ENCODE measurements at regions not wholly inside any gene's neighbourhood (a gene's known extent, or its start where the extent isn't known, plus 50 kb on each side); places are given as distances from the start of the nearest gene placed in this dataset.

DNA sequence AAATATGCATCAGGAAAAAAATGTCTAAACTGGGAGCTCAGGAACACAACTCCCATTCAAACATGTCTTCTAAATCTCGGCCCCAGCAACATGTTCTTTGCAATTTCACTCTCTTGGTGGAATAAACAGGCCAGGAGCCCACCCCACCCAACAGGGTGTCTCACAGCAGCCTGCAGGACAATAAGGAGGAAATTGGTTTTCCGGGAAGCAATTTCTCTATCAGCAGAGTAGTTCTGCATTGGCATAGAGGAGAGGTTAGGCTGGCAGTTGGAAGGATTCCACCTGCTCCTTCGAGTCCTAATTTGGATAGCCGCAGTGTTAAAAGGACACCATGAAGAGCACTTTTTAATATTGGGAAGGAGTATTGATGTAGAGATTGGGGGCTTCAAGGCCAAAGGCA lies 55.9 kb upstream of the BARX2 start:
- Histone ChIP-seq H3K27ac (no peak overlapping the region), H3K4me1 (peaks cover 0 to 8% (median 0%) of the 10 kb centered on the region in 4 donors), H3K36me3 (no peaks in the 10 kb centered on the region), H3K4me3 (no peak overlapping the region), H3K27me3 (peaks cover 0 to 6% of the 10 kb centered on the region in 2 donors), H3K9me3 (no peaks in the 10 kb centered on the region)
- TF ChIP-seq, protein P1, sequence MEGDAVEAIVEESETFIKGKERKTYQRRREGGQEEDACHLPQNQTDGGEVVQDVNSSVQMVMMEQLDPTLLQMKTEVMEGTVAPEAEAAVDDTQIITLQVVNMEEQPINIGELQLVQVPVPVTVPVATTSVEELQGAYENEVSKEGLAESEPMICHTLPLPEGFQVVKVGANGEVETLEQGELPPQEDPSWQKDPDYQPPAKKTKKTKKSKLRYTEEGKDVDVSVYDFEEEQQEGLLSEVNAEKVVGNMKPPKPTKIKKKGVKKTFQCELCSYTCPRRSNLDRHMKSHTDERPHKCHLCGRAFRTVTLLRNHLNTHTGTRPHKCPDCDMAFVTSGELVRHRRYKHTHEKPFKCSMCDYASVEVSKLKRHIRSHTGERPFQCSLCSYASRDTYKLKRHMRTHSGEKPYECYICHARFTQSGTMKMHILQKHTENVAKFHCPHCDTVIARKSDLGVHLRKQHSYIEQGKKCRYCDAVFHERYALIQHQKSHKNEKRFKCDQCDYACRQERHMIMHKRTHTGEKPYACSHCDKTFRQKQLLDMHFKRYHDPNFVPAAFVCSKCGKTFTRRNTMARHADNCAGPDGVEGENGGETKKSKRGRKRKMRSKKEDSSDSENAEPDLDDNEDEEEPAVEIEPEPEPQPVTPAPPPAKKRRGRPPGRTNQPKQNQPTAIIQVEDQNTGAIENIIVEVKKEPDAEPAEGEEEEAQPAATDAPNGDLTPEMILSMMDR (IDR thresholded peaks at IDR 0.05): no peak
- no peak for DNase-seq
- intact Hi-C loops (cut with DNase I; ENCODE audit: low total_unique reads): no loop called here

GRCh38 chr11:129319201-129319600 lies 56.4 kb upstream of the BARX2 start:
- H3K36me3 ChIP-seq: no peaks in the 10 kb centered on the region
- intact Hi-C loops (cut with DNase I; ENCODE audit: low total_unique reads): no loop called here
- peaks cover 0 to 8% (median 0%) of the 10 kb centered on the region in 4 donors for H3K4me1 ChIP-seq
- TF ChIP-seq, protein P1 (IDR thresholded peaks at IDR 0.05): no peak
- no peak overlapping the region for H3K27ac ChIP-seq
- H3K4me3 ChIP-seq: no peak overlapping the region
- H3K9me3 ChIP-seq: no peaks in the 10 kb centered on the region
- no peak for DNase-seq
- peaks cover 0 to 3% of the 10 kb centered on the region in 2 donors for H3K27me3 ChIP-seq

GRCh38 chr11:129317571-129317970 lies 58.1 kb upstream of the BARX2 start:
- H3K27ac ChIP-seq: no peak overlapping the region
- no peak for DNase-seq
- TF ChIP-seq, protein P1 (IDR thresholded peaks at IDR 0.05): no peak
- no peaks in the 10 kb centered on the region for H3K9me3 ChIP-seq
- H3K27me3 ChIP-seq: peaks cover 0 to 3% of the 10 kb centered on the region in 2 donors
- H3K36me3 ChIP-seq: no peaks in the 10 kb centered on the region
- intact Hi-C loops (cut with DNase I; ENCODE audit: low total_unique reads): no loop called here
- no peak overlapping the region for H3K4me3 ChIP-seq
- peaks cover 0 to 20% (median 7%) of the 10 kb centered on the region in 4 donors for H3K4me1 ChIP-seq

GRCh38 chr11:129316781-129317180 lies 58.9 kb upstream of the BARX2 start:
- H3K4me1 ChIP-seq: peaks cover 0 to 20% (median 7%) of the 10 kb centered on the region in 4 donors
- no peaks in the 10 kb centered on the region for H3K36me3 ChIP-seq
- peaks cover 0 to 3% of the 10 kb centered on the region in 2 donors for H3K27me3 ChIP-seq
- TF ChIP-seq, protein P1 (IDR thresholded peaks at IDR 0.05): no peak
- no peaks in the 10 kb centered on the region for H3K9me3 ChIP-seq
- no peak for DNase-seq
- H3K27ac ChIP-seq: no peak overlapping the region
- no peak overlapping the region for H3K4me3 ChIP-seq
- intact Hi-C loops (cut with DNase I; ENCODE audit: low total_unique reads): no loop called here

DNA sequence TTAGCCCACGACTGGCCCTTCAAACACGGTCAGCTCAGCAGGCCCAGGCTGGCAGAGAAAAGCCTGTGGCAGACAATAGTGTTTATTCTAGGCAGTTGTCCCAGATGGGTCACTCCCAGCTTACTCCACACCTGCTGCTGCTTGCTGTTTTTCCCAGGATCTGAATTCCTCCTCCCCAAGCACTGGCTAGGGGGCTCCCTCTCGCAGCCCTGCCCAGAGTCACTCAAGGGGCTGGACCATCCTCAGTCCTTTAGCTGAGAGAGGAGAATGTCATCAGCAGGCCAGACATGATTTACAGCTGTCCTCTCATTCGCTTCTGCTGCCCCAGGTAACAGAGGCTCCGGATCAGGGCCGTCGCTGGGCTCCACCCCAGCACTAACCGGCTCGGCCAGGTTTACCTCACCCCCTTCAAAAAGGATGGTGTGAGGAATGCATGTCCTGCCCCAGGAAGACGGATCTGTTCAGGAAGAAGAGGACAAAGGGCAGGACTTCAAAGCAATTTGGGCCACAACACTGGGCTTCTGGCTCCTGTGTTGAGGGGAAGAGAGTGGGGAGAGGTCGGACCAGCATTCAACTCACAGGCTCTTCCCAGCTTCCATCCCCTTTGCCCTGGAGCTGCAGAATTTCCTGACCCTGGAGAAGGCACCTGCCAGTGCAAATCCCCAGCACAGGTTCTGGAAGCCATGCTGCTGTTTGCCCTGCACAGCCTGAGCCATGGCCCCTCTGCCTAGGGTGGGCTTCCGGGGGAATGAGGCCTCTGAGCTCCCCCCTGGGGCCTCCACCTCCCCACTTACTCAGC lies 59.7 kb upstream of the BARX2 start:
- H3K27ac ChIP-seq: no peak overlapping the region
- TF ChIP-seq, protein P1 (IDR thresholded peaks at IDR 0.05): no peak
- intact Hi-C loops (cut with DNase I; ENCODE audit: low total_unique reads): no loop called here
- peaks cover 0 to 3% of the 10 kb centered on the region in 2 donors for H3K27me3 ChIP-seq
- H3K4me1 ChIP-seq: peaks cover 0 to 20% (median 7%) of the 10 kb centered on the region in 4 donors
- H3K9me3 ChIP-seq: no peaks in the 10 kb centered on the region
- DNase-seq: no peak
- H3K4me3 ChIP-seq: no peak overlapping the region
- H3K36me3 ChIP-seq: no peaks in the 10 kb centered on the region
